GM12864 (cell line): ENCODE measurements at regions not wholly inside any gene's neighbourhood (a gene's known extent, or its start where the extent isn't known, plus 50 kb on each side); places are given as distances from the start of the nearest gene placed in this dataset.
A peak's percentile ranks its signal among the peaks of the same experiment; 100 is the strongest.

ENCODE experiments used
- DNase-seq: peaks from one replicate; pipeline ENCODE4 v3.0.0-alpha.2; 2011; ENCODE audit warnings: low read depth
- H3K4me3 ChIP-seq: 2 replicates; pipeline ENCODE4 v1.5.1; 2011; ENCODE audit warnings: mild to moderate bottlenecking, low read depth, low read length, control low read depth
- CTCF ChIP-seq: IDR thresholded peaks from 2 replicates; pipeline ENCODE4 v1.5.1; 2011; ENCODE audit warnings: low read depth, mild to moderate bottlenecking, moderate library complexity, low read length, control low read depth, inconsistent platforms; ENCODE audit errors: missing control alignments

DNA sequence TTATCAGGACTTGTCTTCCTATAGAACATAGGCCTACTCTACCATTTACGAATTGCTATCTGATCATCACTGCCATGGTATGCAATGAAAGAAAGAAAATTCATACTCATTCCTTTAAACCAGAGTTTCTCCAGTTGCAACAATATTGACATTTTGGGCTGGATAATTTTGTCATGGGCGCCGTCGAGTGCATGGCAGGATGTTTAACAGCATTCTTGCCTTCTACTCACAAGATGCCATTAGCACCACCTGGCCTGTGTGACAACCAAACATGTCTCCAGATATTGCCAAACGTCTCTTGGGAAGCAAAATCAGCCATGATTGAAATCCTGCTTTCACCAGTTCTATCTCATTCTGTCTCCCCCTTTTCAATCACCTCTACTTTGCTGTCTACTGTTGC, 63.6 kb upstream of the ARHGAP24 start:
- TF ChIP-seq CTCF = no peak
- DNase-seq = no peak
- no peak overlapping the region for H3K4me3 ChIP-seq

DNA sequence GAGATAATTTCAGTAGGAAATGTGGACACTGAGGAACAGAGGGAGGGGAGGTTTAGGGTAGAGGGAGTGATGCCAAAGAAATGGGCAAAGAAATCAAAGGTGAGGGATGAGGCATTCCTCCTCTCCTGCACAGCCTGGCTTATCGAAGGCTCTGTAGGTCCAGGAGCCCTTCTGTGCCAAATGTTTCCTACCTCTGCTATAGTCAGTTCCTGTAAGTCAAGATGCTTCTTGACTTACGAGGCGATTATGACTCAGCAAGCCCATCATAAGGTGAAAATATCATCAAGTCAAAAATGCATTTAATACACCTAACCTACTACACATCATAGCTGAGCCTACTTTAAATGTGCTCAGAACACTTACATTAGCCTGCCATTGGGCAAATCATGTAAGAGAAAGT, 60.0 kb upstream of the ARHGAP24 start:
- no peak for DNase-seq
- TF ChIP-seq CTCF = no peak
- H3K4me3 ChIP-seq = no peak overlapping the region

DNA sequence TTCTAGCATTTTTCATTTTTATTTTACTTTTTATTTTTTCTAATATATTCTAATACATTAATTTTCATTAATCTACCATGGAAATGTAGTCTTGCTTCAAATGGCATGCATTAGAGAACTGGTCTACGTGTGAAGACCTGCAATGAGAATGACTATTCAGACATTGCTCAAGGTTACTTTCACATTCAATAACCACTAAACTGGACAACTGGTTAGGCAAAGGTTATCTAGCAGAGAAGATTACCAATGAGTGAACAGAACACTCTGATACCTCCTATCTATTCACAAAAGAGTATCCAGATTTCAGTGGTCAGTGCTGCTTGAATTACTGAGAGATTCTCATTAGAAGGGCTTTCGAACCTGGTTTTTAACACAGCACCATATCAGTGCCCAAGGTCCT, 58.9 kb upstream of the ARHGAP24 start:
- TF ChIP-seq CTCF = no peak
- H3K4me3 ChIP-seq = no peak overlapping the region
- no peak for DNase-seq

DNA sequence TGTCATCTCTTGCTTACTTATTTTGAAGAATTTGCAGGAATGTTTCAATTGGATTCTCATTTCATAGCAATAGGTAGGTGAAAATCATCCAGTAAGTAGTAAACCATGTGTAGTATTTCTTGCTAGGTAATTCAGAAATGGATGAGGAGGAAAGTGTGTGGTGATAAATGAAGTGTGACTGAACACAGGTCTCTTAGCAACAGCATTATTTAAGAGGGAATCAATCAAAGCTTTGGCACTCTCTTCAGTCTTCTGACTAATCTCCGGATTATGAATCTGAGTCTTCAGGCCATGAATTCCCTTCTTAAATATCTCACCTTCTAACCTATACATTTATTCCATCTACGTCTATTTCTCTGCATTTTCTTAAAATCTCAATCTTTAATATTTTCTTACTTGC, 55.8 kb upstream of the ARHGAP24 start:
- TF ChIP-seq CTCF = no peak
- DNase-seq = no peak
- no peak overlapping the region for H3K4me3 ChIP-seq

DNA sequence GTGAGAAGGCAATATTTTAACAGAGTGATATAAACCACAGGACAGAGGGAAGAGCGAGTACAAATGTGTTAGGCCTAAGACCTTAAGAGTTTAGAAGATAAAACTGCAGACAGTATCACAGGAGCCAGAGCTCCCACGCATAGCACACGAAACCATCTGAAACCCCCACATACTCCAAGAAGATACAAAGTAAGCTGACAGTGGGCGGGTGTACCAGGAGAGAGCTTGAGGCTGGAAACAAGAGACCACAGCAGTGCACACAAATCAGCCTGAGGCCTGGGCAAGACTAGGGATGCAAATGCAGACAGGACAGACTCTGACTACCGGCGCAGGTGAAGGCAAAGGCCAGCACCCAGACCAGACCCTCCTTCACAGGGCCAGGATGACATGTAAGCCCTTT, 54.1 kb upstream of the ARHGAP24 start:
- H3K4me3 ChIP-seq = no peak overlapping the region
- peak; percentile 8 for DNase-seq
- no peak for TF ChIP-seq CTCF

- TF ChIP-seq CTCF = no peak
- no peak for DNase-seq
- no peak overlapping the region for H3K4me3 ChIP-seq
These were observed 51.5 kb upstream of the ARHGAP24 start for GRCh38 chr4:85423431-85423830.
